CD4-positive, alpha-beta T cell (primary cell): ENCODE measurements at regions not wholly inside any gene's neighbourhood (a gene's known extent, or its start where the extent isn't known, plus 50 kb on each side); places are given as distances from the start of the nearest gene placed in this dataset.

ENCODE experiments used
- ATAC-seq: fragments of 200-7000 bp; cut with Tn5 transposase; one replicate; pipeline ENCODE4 v1.10.0; 2022; ENCODE audit warnings: mild to moderate bottlenecking; ENCODE audit not compliant: poor library complexity
- CTCF ChIA-PET: fragments of 350-600 bp; sonication (Branson Sonifier 250); formaldehyde crosslinking; loops from one replicate; lab custom pipeline; 2021; ENCODE audit warnings: antibody characterized with exemption, inconsistent platforms; lab: Charles Lee
- POLR2A ChIA-PET: fragments of 350-600 bp; sonication (Branson Sonifier 250); formaldehyde crosslinking; loops from one replicate; lab custom pipeline; 2021; ENCODE audit warnings: antibody characterized with exemption, inconsistent platforms; lab: Charles Lee
- DNase-seq, 14 experiments: peaks; one replicate each; pipeline ENCODE4 v3.0.0-alpha.2; 2013 to 2020; ENCODE audit warnings: mixed read lengths in 2 of 14
- H3K27ac ChIP-seq, 2 donors: one replicate each; pipeline versions ENCODE4 v1.5.1 to v1.7.0; 2013; ENCODE audit warnings: low read length in 2 of 2, low read depth in 1 of 2, mild to moderate bottlenecking in 1 of 2
- H3K27me3 ChIP-seq, 2 experiments: 1 replicate in 1 of 2; 2 replicates in 1 of 2; pipeline versions ENCODE4 v1.6.1 to v1.7.0; 2013; ENCODE audit warnings: low read length in 2 of 2, control low read depth in 1 of 2, mild to moderate bottlenecking in 1 of 2, moderate library complexity in 1 of 2; ENCODE audit not compliant: insufficient read depth in 2 of 2, control insufficient read depth in 1 of 2
- H3K36me3 ChIP-seq: one replicate; pipeline ENCODE4 v1.6.1; 2013; ENCODE audit warnings: low read length, control low read depth; ENCODE audit not compliant: insufficient read depth
- H3K4me1 ChIP-seq: one replicate; pipeline ENCODE4 v1.6.1; 2013; ENCODE audit warnings: low read length, control low read depth; ENCODE audit not compliant: insufficient read depth
- H3K4me3 ChIP-seq: one replicate; pipeline ENCODE4 v1.5.1; 2013; ENCODE audit warnings: mild to moderate bottlenecking, low read length, moderate library complexity
- H3K9me3 ChIP-seq, 2 experiments: 1 replicate in 1 of 2; 2 replicates in 1 of 2; pipeline versions ENCODE4 v1.6.1 to v1.7.0; 2013; ENCODE audit warnings: low read length in 2 of 2, mild to moderate bottlenecking in 2 of 2, control low read depth in 1 of 2, moderate library complexity in 1 of 2; ENCODE audit not compliant: control insufficient read depth in 1 of 2, insufficient read depth in 1 of 2
- H3K27ac Mint-ChIP-seq: one replicate; pipeline ENCODE4 v1.8.0; 2020; ENCODE audit warnings: mixed read lengths
- H3K27me3 Mint-ChIP-seq: one replicate; pipeline ENCODE4 v1.8.0; 2021; ENCODE audit warnings: mixed read lengths
- H3K36me3 Mint-ChIP-seq: one replicate; pipeline ENCODE4 v1.8.0; 2021; ENCODE audit warnings: low read depth, mixed read lengths
- H3K4me1 Mint-ChIP-seq: one replicate; pipeline ENCODE4 v1.8.0; 2021; ENCODE audit warnings: low read depth, mixed read lengths
- H3K4me3 Mint-ChIP-seq: one replicate; pipeline ENCODE4 v1.8.0; 2020; ENCODE audit warnings: mild to moderate bottlenecking, mixed read lengths
- H3K9me3 Mint-ChIP-seq: one replicate; pipeline ENCODE4 v1.8.0; 2020; ENCODE audit warnings: mixed read lengths
- CTCF ChIP-seq: fragments of 200-600 bp; IDR thresholded peaks from one replicate; pipeline ENCODE4 v1.8.0; 2022; ENCODE audit warnings: antibody characterized with exemption, mild to moderate bottlenecking
- intact Hi-C, 2 experiments: fragments of 100-400 bp; cut with DNase I in 1 of 2; cut with micrococcal nuclease in 1 of 2; formaldehyde crosslinking; loops; one replicate each; pipeline versions ENCODE4 v1.15.1 to v1.9.0; 2023 to 2025; cut with DNase I, micrococcal nuclease

GRCh38 chr3:181616088-181617070, 95.3 kb upstream of the SOX2 start:
- DNase-seq (no peak), ATAC-seq (no peak)
- TF ChIP-seq CTCF, result no peak
- ChIA-PET CTCF (no interaction called here), POLR2A (no interaction called here)
- no peaks in the 10 kb centered on the region for H3K27me3 ChIP-seq
- H3K27me3 Mint-ChIP-seq, result no peaks in the 10 kb centered on the region
- no peaks in the 10 kb centered on the region for H3K36me3 Mint-ChIP-seq
- no peak overlapping the region for H3K27ac ChIP-seq
- no peak overlapping the region for H3K4me3 ChIP-seq
- no peaks in the 10 kb centered on the region for H3K9me3 Mint-ChIP-seq
- intact Hi-C loops, result no loop called here
- no peak overlapping the region for H3K27ac Mint-ChIP-seq
- H3K36me3 ChIP-seq, result no peaks in the 10 kb centered on the region
- no peak overlapping the region for H3K4me3 Mint-ChIP-seq
- H3K4me1 ChIP-seq, result no peaks in the 10 kb centered on the region
- no peaks in the 10 kb centered on the region for H3K9me3 ChIP-seq
- H3K4me1 Mint-ChIP-seq, result no peaks in the 10 kb centered on the region

GRCh38 chr3:181615666-181616065, 96.1 kb upstream of the SOX2 start:
- no peak overlapping the region for H3K4me3 Mint-ChIP-seq
- ATAC-seq (no peak), DNase-seq (no peak)
- no peaks in the 10 kb centered on the region for H3K36me3 Mint-ChIP-seq
- Histone ChIP-seq H3K4me3 (no peak overlapping the region), H3K27ac (no peak overlapping the region), H3K36me3 (no peaks in the 10 kb centered on the region), H3K27me3 (no peaks in the 10 kb centered on the region), H3K4me1 (no peaks in the 10 kb centered on the region), H3K9me3 (no peaks in the 10 kb centered on the region)
- no peaks in the 10 kb centered on the region for H3K9me3 Mint-ChIP-seq
- H3K4me1 Mint-ChIP-seq, result no peaks in the 10 kb centered on the region
- no peaks in the 10 kb centered on the region for H3K27me3 Mint-ChIP-seq
- TF ChIP-seq CTCF, result no peak
- intact Hi-C loops, result no loop called here
- ChIA-PET CTCF (no interaction called here), POLR2A (no interaction called here)
- H3K27ac Mint-ChIP-seq, result no peak overlapping the region

- intact Hi-C loops, result no loop called here
- no peak for ATAC-seq
- H3K4me3 ChIP-seq, result no peak overlapping the region
- no peaks in the 10 kb centered on the region for H3K27me3 ChIP-seq
- ChIA-PET POLR2A (no interaction called here), CTCF (no interaction called here)
- H3K27ac ChIP-seq, result no peak overlapping the region
- Mint-ChIP-seq H3K4me3 (no peak overlapping the region), H3K27me3 (no peaks in the 10 kb centered on the region), H3K27ac (no peak overlapping the region), H3K36me3 (no peaks in the 10 kb centered on the region), H3K4me1 (no peaks in the 10 kb centered on the region), H3K9me3 (no peaks in the 10 kb centered on the region)
- no peaks in the 10 kb centered on the region for H3K36me3 ChIP-seq
- no peak for DNase-seq
- H3K9me3 ChIP-seq, result no peaks in the 10 kb centered on the region
- H3K4me1 ChIP-seq, result no peaks in the 10 kb centered on the region
- no peak for TF ChIP-seq CTCF
These were observed 96.8 kb upstream of the SOX2 start for GRCh38 chr3:181614878-181615277.
